Trophoblast cell (in vitro differentiated cells and primary cell): ENCODE measurements at regions not wholly inside any gene's neighbourhood (a gene's known extent, or its start where the extent isn't known, plus 50 kb on each side); places are given as distances from the start of the nearest gene placed in this dataset.

Source experiments
- DNase-seq, 2 donors: peaks; one replicate each; pipeline ENCODE4 v3.0.0-alpha.2; 2016
- H2AFZ ChIP-seq: 2 replicates; pipeline ENCODE4 v1.6.1; 2013; ENCODE audit warnings: low read length, moderate library complexity, mild to moderate bottlenecking; ENCODE audit not compliant: insufficient read depth, poor library complexity
- H2AK5ac ChIP-seq: 2 replicates; pipeline ENCODE4 v1.6.1; 2013; ENCODE audit warnings: mild to moderate bottlenecking, low read length
- H2BK120ac ChIP-seq: 2 replicates; pipeline ENCODE4 v1.6.1; 2013; ENCODE audit warnings: low read length, mild to moderate bottlenecking, moderate library complexity; ENCODE audit not compliant: insufficient read depth, poor library complexity
- H2BK12ac ChIP-seq: 2 replicates; pipeline ENCODE4 v1.6.1; 2013; ENCODE audit warnings: mild to moderate bottlenecking, low read length, moderate library complexity
- H2BK5ac ChIP-seq: 2 replicates; pipeline ENCODE4 v1.6.1; 2013; ENCODE audit warnings: low read length, low read depth, moderate library complexity, mild to moderate bottlenecking; ENCODE audit not compliant: poor library complexity
- H3K14ac ChIP-seq: 2 replicates; pipeline ENCODE4 v1.6.1; 2013; ENCODE audit warnings: mild to moderate bottlenecking, low read length
- H3K18ac ChIP-seq: 2 replicates; pipeline ENCODE4 v1.6.1; 2013; ENCODE audit warnings: mild to moderate bottlenecking, low read length
- H3K23ac ChIP-seq: 2 replicates; pipeline ENCODE4 v1.6.1; 2013; ENCODE audit warnings: low read length
- H3K27ac ChIP-seq: 2 replicates; pipeline ENCODE4 v1.5.1; 2013; ENCODE audit warnings: low read depth, mild to moderate bottlenecking, inconsistent platforms, low read length, moderate library complexity
- H3K27me3 ChIP-seq: 2 replicates; pipeline ENCODE4 v1.6.1; 2013; ENCODE audit warnings: inconsistent platforms, mild to moderate bottlenecking, low read length, moderate library complexity; ENCODE audit not compliant: insufficient read depth
- H3K36me3 ChIP-seq, 2 experiments: 1 replicate in 1 of 2; 2 replicates in 1 of 2; pipeline ENCODE4 v1.6.1; 2013; ENCODE audit warnings: low read length in 2 of 2, mild to moderate bottlenecking in 2 of 2, moderate library complexity in 1 of 2; ENCODE audit not compliant: insufficient read depth in 2 of 2, control insufficient read depth in 1 of 2
- H3K4ac ChIP-seq: 2 replicates; pipeline ENCODE4 v1.6.1; 2013; ENCODE audit warnings: low read depth, mild to moderate bottlenecking, low read length, moderate library complexity
- H3K4me1 ChIP-seq, 2 experiments: 1 replicate in 1 of 2; 2 replicates in 1 of 2; pipeline ENCODE4 v1.6.1; 2013; ENCODE audit warnings: low read length in 2 of 2, mild to moderate bottlenecking in 2 of 2, moderate library complexity in 1 of 2; ENCODE audit not compliant: insufficient read depth in 2 of 2, control insufficient read depth in 1 of 2
- H3K4me2 ChIP-seq: 2 replicates; pipeline ENCODE4 v1.6.1; 2013; ENCODE audit warnings: inconsistent platforms, mild to moderate bottlenecking, low read length, moderate library complexity
- H3K4me3 ChIP-seq: 2 replicates; pipeline ENCODE4 v1.5.1; 2013; ENCODE audit warnings: mild to moderate bottlenecking, low read depth, low read length, inconsistent platforms
- H3K79me1 ChIP-seq: one replicate; pipeline ENCODE4 v1.6.1; 2013; ENCODE audit warnings: low read length
- H3K79me2 ChIP-seq: 2 replicates; pipeline ENCODE4 v1.6.1; 2013; ENCODE audit warnings: low read length, mild to moderate bottlenecking; ENCODE audit not compliant: control insufficient read depth, insufficient read depth, poor library complexity
- H3K9ac ChIP-seq: 2 replicates; pipeline ENCODE4 v1.6.1; 2013; ENCODE audit warnings: mild to moderate bottlenecking, low read length
- H3K9me3 ChIP-seq: 2 replicates; pipeline ENCODE4 v1.6.1; 2013; ENCODE audit warnings: low read depth, mild to moderate bottlenecking, control low read depth, inconsistent platforms, low read length; ENCODE audit not compliant: insufficient read depth
- H4K12ac ChIP-seq: 2 replicates; pipeline ENCODE4 v1.6.1; 2013; ENCODE audit warnings: low read depth, mild to moderate bottlenecking, low read length, moderate library complexity
- H4K8ac ChIP-seq: 2 replicates; pipeline ENCODE4 v1.6.1; 2013; ENCODE audit warnings: low read depth, mild to moderate bottlenecking, low read length, moderate library complexity
- H4K91ac ChIP-seq: one replicate; pipeline ENCODE4 v1.6.1; 2013; ENCODE audit warnings: low read depth, mild to moderate bottlenecking, low read length, moderate library complexity
- WGBS: extraction: QIAGEN DNeasy Blood & Tissue Kit; methylation state at CpG from one replicate; pipeline ENCODE4 v1.1.7; 2013; ENCODE audit warnings: missing lambda C conversion rate; ENCODE audit not compliant: insufficient read length, insufficient coverage; ENCODE audit errors: extremely low coverage; 5-methylcytosine and 5-hydroxymethylcytosine counted together

- Histone ChIP-seq H3K27ac (no peak overlapping the region), H2BK120ac (no peak overlapping the region), H3K36me3 (peaks cover 0 to 1% of the 10 kb centered on the region in 2 experiments), H2BK5ac (no peak overlapping the region), H3K18ac (no peak overlapping the region), H3K79me1 (no peaks in the 10 kb centered on the region), H4K12ac (no peak overlapping the region), H3K14ac (no peak overlapping the region), H4K91ac (no peak overlapping the region), H3K9ac (no peak overlapping the region), H2AK5ac (no peak overlapping the region), H3K79me2 (no peaks in the 10 kb centered on the region), H3K9me3 (no peaks in the 10 kb centered on the region), H2AFZ (no peak overlapping the region), H3K4me2 (no peak overlapping the region), H2BK12ac (no peak overlapping the region), H3K23ac (no peak overlapping the region), H3K4me3 (no peak overlapping the region), H3K4me1 (peaks cover 0 to 1% of the 10 kb centered on the region in 2 experiments), H4K8ac (no peak overlapping the region), H3K4ac (no peak overlapping the region), H3K27me3 (no peaks in the 10 kb centered on the region)
- WGBS = no CpG with 5 or more reads among the region's 7 CpGs
- no peak for DNase-seq
These were observed 614.5 kb downstream of the HDGFL1 start for GRCh38 chr6:23183846-23184245.

DNA sequence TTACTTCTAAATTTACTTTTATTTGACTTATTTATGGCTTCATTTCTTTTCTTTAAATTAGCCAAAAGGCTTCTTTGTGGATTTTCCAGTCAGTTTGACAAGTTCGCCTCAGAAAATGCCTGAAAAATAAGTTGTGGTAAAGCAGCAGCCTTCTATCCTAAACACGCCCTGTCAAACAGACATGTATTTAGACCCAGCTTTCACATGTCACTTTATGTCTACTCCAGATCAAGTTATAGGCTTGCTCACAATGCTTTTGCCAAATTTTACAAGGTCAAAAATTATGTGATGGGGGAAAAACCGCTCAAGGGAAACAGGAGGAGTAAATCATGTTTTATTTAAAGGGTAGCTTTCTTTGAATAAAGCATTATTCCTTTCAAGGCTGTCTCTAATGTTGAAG is 615.0 kb downstream of the HDGFL1 start:
- Histone ChIP-seq H4K91ac (no peak overlapping the region), H3K27me3 (no peaks in the 10 kb centered on the region), H3K4me1 (peaks cover 0 to 1% of the 10 kb centered on the region in 2 experiments), H4K12ac (no peak overlapping the region), H3K23ac (no peak overlapping the region), H3K18ac (no peak overlapping the region), H3K4ac (no peak overlapping the region), H3K9ac (no peak overlapping the region), H3K79me1 (no peaks in the 10 kb centered on the region), H3K9me3 (no peaks in the 10 kb centered on the region), H4K8ac (no peak overlapping the region), H2BK5ac (no peak overlapping the region), H3K36me3 (peaks cover 0 to 1% of the 10 kb centered on the region in 2 experiments), H2BK12ac (no peak overlapping the region), H2AFZ (no peak overlapping the region), H3K27ac (no peak overlapping the region), H3K14ac (no peak overlapping the region), H2AK5ac (no peak overlapping the region), H3K4me3 (no peak overlapping the region), H3K79me2 (no peaks in the 10 kb centered on the region), H2BK120ac (no peak overlapping the region), H3K4me2 (no peak overlapping the region)
- DNase-seq = no peak
- no CpG with 5 or more reads among the region's 3 CpGs for WGBS

GRCh38 chr6:23195487-23195886 is 626.1 kb downstream of the HDGFL1 start:
- H3K27ac ChIP-seq = no peak overlapping the region
- no peak overlapping the region for H3K4me2 ChIP-seq
- H4K12ac ChIP-seq = no peak overlapping the region
- no peak overlapping the region for H2AK5ac ChIP-seq
- WGBS = no CpG with 5 or more reads among the region's 3 CpGs
- no peaks in the 10 kb centered on the region for H3K79me1 ChIP-seq
- no peak overlapping the region for H2BK5ac ChIP-seq
- H3K18ac ChIP-seq = no peak overlapping the region
- no peak overlapping the region for H3K14ac ChIP-seq
- no peak overlapping the region for H2BK12ac ChIP-seq
- no peaks in the 10 kb centered on the region for H3K27me3 ChIP-seq
- H3K4me1 ChIP-seq = no peaks in the 10 kb centered on the region
- H3K23ac ChIP-seq = no peak overlapping the region
- H3K9me3 ChIP-seq = no peaks in the 10 kb centered on the region
- no peak overlapping the region for H4K91ac ChIP-seq
- no peak overlapping the region for H3K9ac ChIP-seq
- no peak overlapping the region for H4K8ac ChIP-seq
- no peaks in the 10 kb centered on the region for H3K36me3 ChIP-seq
- H3K79me2 ChIP-seq = no peaks in the 10 kb centered on the region
- no peak overlapping the region for H3K4me3 ChIP-seq
- no peak for DNase-seq
- no peak overlapping the region for H2BK120ac ChIP-seq
- no peak overlapping the region for H2AFZ ChIP-seq
- no peak overlapping the region for H3K4ac ChIP-seq

DNA sequence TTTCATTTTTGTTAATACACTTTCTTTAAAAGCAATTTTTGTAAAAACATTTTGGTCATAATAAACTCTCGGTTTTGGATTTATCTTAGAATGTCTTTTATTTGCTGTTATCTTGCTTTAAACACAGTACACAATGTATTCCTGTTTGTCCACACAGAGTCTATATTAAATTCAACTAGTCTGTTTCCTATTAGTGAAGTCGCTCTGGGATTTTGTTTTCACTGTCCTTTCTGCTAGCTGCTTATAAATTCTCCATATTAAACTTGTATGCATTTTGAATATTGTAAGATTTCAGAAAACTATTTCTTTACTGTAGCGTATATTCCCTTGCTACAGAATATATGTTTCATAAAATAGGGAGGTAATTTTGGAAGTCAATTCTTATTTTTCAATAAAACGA is 630.2 kb downstream of the HDGFL1 start:
- no peak overlapping the region for H3K9ac ChIP-seq
- no peak overlapping the region for H3K4me2 ChIP-seq
- no peak overlapping the region for H2BK5ac ChIP-seq
- H4K12ac ChIP-seq = no peak overlapping the region
- WGBS = no CpG with 5 or more reads among the region's 4 CpGs
- no peaks in the 10 kb centered on the region for H3K27me3 ChIP-seq
- no peak overlapping the region for H3K27ac ChIP-seq
- H2BK120ac ChIP-seq = no peak overlapping the region
- H3K9me3 ChIP-seq = no peaks in the 10 kb centered on the region
- no peak overlapping the region for H3K14ac ChIP-seq
- no peaks in the 10 kb centered on the region for H3K79me2 ChIP-seq
- H4K8ac ChIP-seq = no peak overlapping the region
- no peak overlapping the region for H2AK5ac ChIP-seq
- no peaks in the 10 kb centered on the region for H3K36me3 ChIP-seq
- H3K4me3 ChIP-seq = no peak overlapping the region
- H3K18ac ChIP-seq = no peak overlapping the region
- DNase-seq = no peak
- no peaks in the 10 kb centered on the region for H3K4me1 ChIP-seq
- no peaks in the 10 kb centered on the region for H3K79me1 ChIP-seq
- H3K23ac ChIP-seq = no peak overlapping the region
- no peak overlapping the region for H2BK12ac ChIP-seq
- H3K4ac ChIP-seq = no peak overlapping the region
- no peak overlapping the region for H4K91ac ChIP-seq
- H2AFZ ChIP-seq = no peak overlapping the region
